ENCODE measurements at regions not wholly inside any gene's neighbourhood (a gene's known extent, or its start where the extent isn't known, plus 50 kb on each side); places are given as distances from the start of the nearest gene placed in this dataset.
A peak's percentile ranks its signal among the peaks of the same experiment; 100 is the strongest.
"Not testable (repeated sequence)": the region's sequence is repeated elsewhere in the genome, so short reads cannot be mapped to it uniquely, and the experiment has no call there.

- no peak for DNase-seq
- no peak for ATAC-seq
- intact Hi-C loops (cut with DNase I, micrococcal nuclease), result no loop called here
Measured at GRCh38 chr15:26148156-26148860, 285.2 kb upstream of the ATP10A start.

- ATAC-seq (no peak), DNase-seq (no peak)
- intact Hi-C loops (cut with DNase I, micrococcal nuclease), result no loop called here
Measured at GRCh38 chr15:26146202-26146601, 283.1 kb upstream of the ATP10A start.

GRCh38 chr15:26145796-26146195 lies 282.7 kb upstream of the ATP10A start:
- DNase-seq (no peak), ATAC-seq (no peak)
- intact Hi-C loops (cut with DNase I, micrococcal nuclease), result no loop called here

- ATAC-seq (no peak), DNase-seq (no peak)
- intact Hi-C loops (cut with DNase I, micrococcal nuclease), result no loop called here
Measured at GRCh38 chr15:26144836-26145235, 281.7 kb upstream of the ATP10A start.

GRCh38 chr15:26143221-26143620 lies 280.1 kb upstream of the ATP10A start:
- intact Hi-C loops (cut with DNase I, micrococcal nuclease), result no loop called here
- DNase-seq, result no peak
- no peak for ATAC-seq

GRCh38 chr15:26134812-26135211 lies 271.7 kb upstream of the ATP10A start:
- intact Hi-C loops (cut with DNase I, micrococcal nuclease), result no loop called here
- ATAC-seq (no peak), DNase-seq (no peak)

- DNase-seq (no peak), ATAC-seq (no peak)
- intact Hi-C loops (cut with DNase I, micrococcal nuclease), result no loop called here
Measured at GRCh38 chr15:26134152-26134551, 271.0 kb upstream of the ATP10A start.

- intact Hi-C loops (cut with DNase I, micrococcal nuclease), result no loop called here
- ATAC-seq (no peak), DNase-seq (no peak)
Measured at GRCh38 chr15:26132811-26133210, 269.7 kb upstream of the ATP10A start.

- DNase-seq, result no peak
- intact Hi-C loops (cut with DNase I, micrococcal nuclease), result no loop called here
- no peak for ATAC-seq
Measured at GRCh38 chr15:26129852-26130251, 266.7 kb upstream of the ATP10A start.

GRCh38 chr15:26128611-26129140 lies 265.5 kb upstream of the ATP10A start:
- DNase-seq, result no peak
- no peak for ATAC-seq
- intact Hi-C loops (cut with DNase I, micrococcal nuclease), result no loop called here

GRCh38 chr15:26126819-26127387 lies 263.8 kb upstream of the ATP10A start:
- peak; percentile 51 for ATAC-seq
- no peak for DNase-seq

GRCh38 chr15:26126070-26126469 lies 262.9 kb upstream of the ATP10A start:
- ATAC-seq (no peak), DNase-seq (peak in 1 of 2 donors; percentile 32)
- intact Hi-C loops (cut with DNase I, micrococcal nuclease), result no loop called here

More at GRCh38 chr15:26126819-26127387, 263.8 kb upstream of the ATP10A start:
- intact Hi-C loops (cut with DNase I, micrococcal nuclease), result no loop called here

GRCh38 chr15:26125664-26126063 lies 262.5 kb upstream of the ATP10A start:
- intact Hi-C loops (cut with DNase I, micrococcal nuclease), result no loop called here
- no peak for ATAC-seq
- DNase-seq, result no peak

GRCh38 chr15:26119322-26119721 lies 256.2 kb upstream of the ATP10A start:
- intact Hi-C loops (cut with DNase I, micrococcal nuclease), result loop anchor here in 1 of 2 donors (10.0 kb wide), 1 partner anchor 55 kb away; no protein-coding TSS in a partner anchor
- no peak for ATAC-seq
- no peak for DNase-seq

GRCh38 chr15:26115229-26115943 lies 252.3 kb upstream of the ATP10A start:
- no peak for DNase-seq
- intact Hi-C loops (cut with DNase I, micrococcal nuclease), result loop anchor here in 1 of 2 donors (10.0 kb wide), 1 partner anchor 59 kb away; no protein-coding TSS in a partner anchor
- no peak for ATAC-seq

- not testable (repeated sequence) for DNase-seq, ATAC-seq
- intact Hi-C loops (cut with DNase I, micrococcal nuclease), result loop anchor here in 1 of 2 donors (10.0 kb wide), 1 partner anchor 61 kb away; no protein-coding TSS in a partner anchor
Measured at GRCh38 chr15:26114128-26114527, 251.0 kb upstream of the ATP10A start.

GRCh38 chr15:26113296-26113695 lies 250.2 kb upstream of the ATP10A start:
- ATAC-seq (no peak), DNase-seq (no peak)
- intact Hi-C loops (cut with DNase I, micrococcal nuclease), result loop anchor here in 1 of 2 donors (10.0 kb wide), 1 partner anchor 62 kb away; no protein-coding TSS in a partner anchor

- DNase-seq (no peak), ATAC-seq (no peak)
- intact Hi-C loops (cut with DNase I, micrococcal nuclease), result no loop called here
Measured at GRCh38 chr15:26109203-26109602, 246.1 kb upstream of the ATP10A start.

- DNase-seq, result no peak
- intact Hi-C loops (cut with DNase I, micrococcal nuclease), result no loop called here
- ATAC-seq, result no peak
Measured at GRCh38 chr15:26106556-26106955, 243.4 kb upstream of the ATP10A start.

- ATAC-seq (no peak), DNase-seq (no peak)
- intact Hi-C loops (cut with DNase I, micrococcal nuclease), result no loop called here
Measured at GRCh38 chr15:26103002-26103404, 239.9 kb upstream of the ATP10A start.

All from left colon (tissue), 2 donors.